HG03196 (cell line): ENCODE measurements at regions not wholly inside any gene's neighbourhood (a gene's known extent, or its start where the extent isn't known, plus 50 kb on each side); places are given as distances from the start of the nearest gene placed in this dataset.

ENCODE experiments used
- ATAC-seq: cut with Tn5 transposase; IDR thresholded peaks from one replicate; pipeline ENCODE4 v1.9.1; 2021; ENCODE audit not compliant: unreplicated experiment

DNA sequence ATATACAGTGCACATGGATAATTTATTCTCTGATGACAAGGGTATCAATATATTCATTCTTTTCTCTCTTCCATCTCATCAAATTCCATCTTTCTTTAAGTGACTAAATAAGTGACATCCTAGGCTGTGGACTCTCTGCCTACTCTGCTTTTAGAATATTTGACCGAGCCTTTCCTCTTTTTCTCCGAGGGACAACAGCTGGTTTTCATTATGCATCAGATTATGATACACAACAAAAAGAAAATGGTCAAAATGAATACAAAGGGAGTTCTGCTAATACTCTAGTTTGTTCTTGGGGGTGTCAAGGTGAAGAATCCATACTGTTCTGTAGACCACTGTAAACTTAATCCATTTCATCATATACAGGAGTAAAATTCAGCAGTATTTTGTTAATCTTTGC lies 942.6 kb downstream of the KCNJ2 start:
- ATAC-seq = no peak

DNA sequence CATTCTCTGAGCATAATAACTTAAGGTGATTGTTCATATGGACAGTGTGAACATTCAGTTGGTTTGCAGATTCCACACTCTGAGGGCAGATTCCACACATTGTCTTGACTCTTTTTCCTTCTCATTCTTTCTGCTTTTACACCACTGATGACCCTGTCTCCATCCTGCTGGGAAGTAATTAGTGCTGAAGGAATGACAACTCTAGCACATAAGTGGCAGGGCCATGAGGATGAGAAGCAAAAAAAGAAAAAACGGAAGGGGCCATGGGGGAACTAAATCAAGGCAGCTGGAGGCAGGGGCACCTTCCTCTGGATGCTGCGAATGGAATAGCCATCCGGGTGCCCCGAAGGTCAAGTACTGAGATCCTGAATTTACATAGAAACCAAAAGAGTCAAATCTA lies 944.0 kb downstream of the KCNJ2 start:
- no peak for ATAC-seq

DNA sequence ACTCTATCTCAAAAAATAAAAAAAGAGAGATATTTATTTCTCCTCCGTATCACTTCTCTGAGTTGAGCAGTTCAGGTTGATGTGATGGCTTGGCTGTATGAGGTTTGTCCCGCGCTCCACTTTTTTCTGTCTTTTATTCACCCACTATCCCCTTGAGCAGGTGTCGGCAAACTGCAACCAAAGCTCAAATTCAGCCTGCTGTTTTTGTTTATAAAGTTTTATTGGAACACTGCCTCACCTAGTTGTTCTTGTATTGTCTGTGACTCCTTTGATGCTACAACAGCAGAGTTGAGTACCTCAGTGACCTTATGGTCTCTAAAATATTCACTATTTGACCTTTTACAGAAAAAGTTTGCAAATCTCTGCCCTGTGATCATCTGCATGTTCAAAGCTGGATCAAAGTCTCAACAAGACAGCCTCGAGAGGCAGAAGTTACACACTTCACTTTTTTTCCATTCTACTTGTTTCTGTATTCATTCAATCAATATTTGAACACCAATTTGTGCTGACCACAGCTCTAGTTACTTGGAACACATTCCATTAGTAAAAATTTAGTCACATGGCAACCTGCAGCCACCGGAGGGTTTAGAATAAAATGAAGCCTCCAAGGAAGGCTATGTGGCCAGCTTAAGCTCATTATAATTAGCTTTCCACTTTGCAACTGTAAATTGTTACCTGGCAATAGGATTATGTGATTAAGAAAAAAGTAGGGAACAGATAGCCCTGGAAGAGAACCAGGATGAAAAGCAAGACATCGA lies 945.8 kb downstream of the KCNJ2 start:
- no peak for ATAC-seq

GRCh38 chr17:71115669-71115972 lies 946.3 kb downstream of the KCNJ2 start:
- no peak for ATAC-seq

DNA sequence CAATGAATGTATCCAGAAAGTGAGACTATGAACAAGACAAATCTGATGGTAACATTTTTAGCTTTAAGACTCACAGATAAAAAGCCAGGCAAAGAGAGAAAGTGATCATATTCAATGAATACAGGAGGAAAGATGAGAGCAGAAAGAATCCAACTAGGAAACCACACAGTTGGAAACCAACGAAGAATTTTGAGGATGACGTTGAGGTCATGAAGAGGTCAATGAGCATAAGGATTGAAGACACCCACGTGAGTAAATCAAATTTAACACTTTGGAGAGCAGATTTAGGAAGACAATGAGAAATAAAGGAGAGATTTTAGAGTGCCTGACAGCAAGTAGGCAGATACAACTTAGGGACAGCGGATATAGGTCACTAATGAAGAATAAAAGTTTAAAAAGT lies 948.1 kb downstream of the KCNJ2 start:
- no peak for ATAC-seq

- no peak for ATAC-seq
These were observed 948.7 kb downstream of the KCNJ2 start for GRCh38 chr17:71118039-71118438.

GRCh38 chr17:71127416-71127815 lies 958.1 kb downstream of the KCNJ2 start:
- no peak for ATAC-seq

DNA sequence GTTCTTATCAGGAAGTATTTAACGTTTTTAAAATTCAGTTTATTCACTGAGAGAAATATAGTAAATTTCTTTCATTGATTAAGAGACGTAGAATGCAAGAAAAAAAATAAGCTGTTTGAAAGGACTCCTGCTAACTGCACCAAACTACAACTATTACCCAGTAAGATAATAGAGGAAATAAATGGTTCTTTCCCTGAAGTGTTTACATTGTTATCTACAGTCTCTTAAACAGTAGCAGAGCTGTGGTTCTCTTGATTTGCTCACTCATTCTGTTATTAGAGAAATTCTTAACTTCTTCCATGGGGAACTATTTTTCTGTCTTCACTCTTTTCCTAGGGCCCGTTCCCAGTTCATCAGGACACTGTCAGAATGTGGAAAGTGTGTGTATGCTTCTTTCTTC lies 973.0 kb downstream of the KCNJ2 start:
- no peak for ATAC-seq

GRCh38 chr17:71145486-71145885 lies 975.3 kb upstream of the SOX9 start:
- ATAC-seq = no peak

GRCh38 chr17:71147906-71148305 lies 972.9 kb upstream of the SOX9 start:
- no peak for ATAC-seq

DNA sequence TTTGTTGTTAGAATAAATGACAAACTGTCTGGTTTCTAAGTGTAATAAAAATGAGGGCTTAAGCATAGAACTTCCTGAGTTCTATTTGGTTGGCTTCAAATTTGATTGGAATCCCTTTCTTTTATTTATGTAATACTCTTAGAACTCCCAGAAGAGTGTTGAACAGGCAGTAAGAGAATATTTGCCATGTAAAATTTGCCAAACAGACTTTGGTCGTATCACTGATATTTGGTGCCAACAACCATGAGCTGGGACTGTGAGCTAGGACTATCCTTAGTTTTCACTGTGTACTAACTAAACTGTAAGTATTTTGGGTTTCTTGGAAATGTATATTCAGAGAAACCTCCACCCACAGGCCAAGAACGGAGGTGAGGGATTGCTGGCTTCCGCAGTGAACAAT lies 971.2 kb upstream of the SOX9 start:
- ATAC-seq = no peak

DNA sequence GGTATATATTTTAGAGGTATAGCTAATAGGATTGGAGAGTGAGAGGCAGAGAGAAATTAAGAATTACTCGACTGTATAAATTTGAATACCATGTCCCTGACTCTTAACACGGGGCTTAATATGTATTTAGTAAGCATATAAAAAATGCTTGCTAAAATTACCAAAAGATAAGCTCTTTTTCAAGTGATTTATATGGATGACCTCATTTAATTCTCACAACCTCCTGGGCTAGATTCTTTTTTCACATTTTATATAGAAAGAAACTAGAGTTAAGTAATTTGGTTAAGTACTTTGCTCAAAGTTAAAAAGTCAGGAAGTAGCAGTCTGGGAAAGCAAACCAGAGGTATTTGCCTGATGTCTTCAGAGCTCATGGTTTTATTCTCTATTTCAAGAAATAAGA lies 963.5 kb upstream of the SOX9 start:
- ATAC-seq = no peak

GRCh38 chr17:71158437-71158836 lies 962.4 kb upstream of the SOX9 start:
- no peak for ATAC-seq

DNA sequence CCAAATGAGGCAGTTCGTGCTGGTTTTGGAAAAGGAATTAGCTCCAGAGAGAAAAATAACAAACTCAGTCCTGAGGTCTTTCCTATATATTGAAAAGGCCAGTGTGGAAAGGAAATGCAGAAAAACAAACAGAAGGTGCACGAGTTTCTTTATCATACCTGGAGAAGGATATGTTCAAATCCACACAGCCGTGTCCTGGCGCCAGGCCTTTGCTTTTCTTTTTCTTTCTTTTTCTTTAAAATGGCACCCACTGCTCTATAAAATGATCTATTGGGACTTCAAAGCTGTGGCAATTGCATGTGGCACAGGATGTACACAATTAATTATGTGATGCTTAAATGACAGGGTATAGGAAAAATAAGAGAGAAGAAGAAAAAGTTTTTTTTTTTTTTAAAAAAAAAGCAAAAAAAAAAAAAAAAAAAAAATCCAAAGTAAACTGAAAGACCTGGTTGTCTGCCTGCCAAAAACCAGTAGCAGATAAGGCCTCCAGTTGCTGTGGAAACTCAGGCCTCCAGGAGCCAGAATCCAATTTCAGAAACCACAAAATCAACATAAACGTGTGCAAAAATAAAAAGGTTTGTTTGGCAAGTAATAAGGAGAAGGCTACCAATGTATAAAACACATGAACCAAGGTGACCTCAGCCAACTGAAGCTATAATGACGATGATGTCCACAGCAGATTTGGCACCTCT lies 957.6 kb upstream of the SOX9 start:
- no peak for ATAC-seq

DNA sequence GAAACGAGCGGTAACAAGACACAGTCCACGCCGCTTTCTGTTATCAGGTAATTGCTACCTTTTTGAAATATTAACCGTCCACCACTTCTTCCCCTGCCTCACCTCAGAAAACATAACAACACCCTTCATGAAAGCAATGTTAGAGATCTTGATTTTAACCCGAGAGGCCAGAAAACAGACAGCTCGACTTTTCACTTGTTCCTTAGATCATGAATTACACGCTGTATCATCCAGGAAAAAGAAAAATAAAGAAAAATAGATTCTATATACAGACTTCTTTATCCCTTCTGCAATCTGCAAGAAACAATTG lies 957.1 kb upstream of the SOX9 start:
- no peak for ATAC-seq

- ATAC-seq = no peak
These were observed 956.3 kb upstream of the SOX9 start for GRCh38 chr17:71164561-71164960.

GRCh38 chr17:71166311-71166710 lies 954.5 kb upstream of the SOX9 start:
- no peak for ATAC-seq

DNA sequence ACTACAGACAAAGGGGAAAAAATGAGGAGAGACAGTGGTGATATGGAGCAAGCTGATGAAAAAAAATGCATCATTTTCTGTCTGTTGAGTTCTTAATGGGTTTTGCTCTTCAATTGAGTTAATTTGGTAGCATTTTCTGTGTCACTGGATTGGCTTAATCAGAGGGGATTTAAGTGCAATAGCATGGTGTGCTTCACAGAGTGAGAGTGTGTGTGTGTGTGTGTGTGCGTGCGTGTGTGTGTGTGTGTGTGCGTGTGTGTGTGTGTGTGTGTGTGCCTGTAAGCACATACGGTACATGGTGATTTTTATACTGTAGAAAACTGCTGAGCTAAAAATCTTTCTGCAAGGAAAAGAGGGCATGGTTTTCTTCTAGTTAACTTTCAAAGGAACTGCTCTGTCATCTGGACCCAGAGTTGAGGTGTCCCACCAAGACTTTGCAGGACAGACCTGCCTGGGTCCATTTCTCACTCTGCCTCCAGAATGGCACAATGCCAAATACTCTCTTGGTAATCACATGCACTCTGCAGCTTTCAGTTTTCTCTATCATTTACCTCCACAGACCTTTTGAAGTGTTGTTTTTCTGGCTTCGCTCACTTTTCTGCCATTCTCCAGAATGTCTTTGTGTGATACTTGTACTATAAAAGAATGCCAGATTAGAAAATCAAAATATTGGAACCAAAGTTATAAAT lies 952.6 kb upstream of the SOX9 start:
- no peak for ATAC-seq

GRCh38 chr17:71170070-71170469 lies 950.8 kb upstream of the SOX9 start:
- ATAC-seq = no peak

GRCh38 chr17:71171270-71171669 lies 949.5 kb upstream of the SOX9 start:
- ATAC-seq = no peak

DNA sequence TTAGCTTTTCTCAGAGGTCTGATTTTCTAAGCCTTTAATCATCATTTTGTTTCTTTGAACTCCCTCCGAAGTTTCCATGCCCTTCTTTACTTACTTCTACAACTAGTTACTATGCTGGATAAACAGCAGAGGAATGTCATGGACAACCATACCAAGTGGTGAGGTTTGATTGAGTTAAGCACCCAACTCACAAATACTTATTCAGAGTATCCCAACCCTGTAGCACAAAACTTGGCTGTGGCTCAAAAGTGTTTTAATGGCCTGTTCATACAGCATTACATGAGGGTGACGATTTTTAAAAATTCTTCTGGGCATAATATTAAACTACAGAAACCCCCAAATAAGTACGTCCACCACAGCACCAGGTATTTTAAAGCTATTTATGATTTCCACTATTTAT lies 946.8 kb upstream of the SOX9 start:
- ATAC-seq = no peak

DNA sequence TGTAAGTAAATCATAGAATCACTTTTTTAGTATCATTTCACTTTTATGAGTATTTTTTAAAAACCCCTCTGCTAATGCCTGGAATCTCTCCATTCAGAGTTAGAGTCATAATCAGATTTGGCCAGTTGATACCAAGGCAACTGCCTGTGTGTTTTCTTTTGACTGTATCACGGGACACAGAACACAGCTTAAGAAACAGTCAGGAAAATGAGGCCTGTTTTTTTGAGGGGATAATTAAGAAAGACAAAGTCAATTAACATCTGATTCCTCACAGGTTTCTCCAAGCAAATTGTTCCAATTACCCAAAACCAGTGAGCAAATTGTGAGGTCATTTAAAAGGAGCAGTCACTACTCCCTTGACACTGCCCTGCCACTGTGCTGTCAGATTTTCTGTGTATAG lies 944.5 kb upstream of the SOX9 start:
- ATAC-seq = no peak
